ENCODE measurements at regions not wholly inside any gene's neighbourhood (a gene's known extent, or its start where the extent isn't known, plus 50 kb on each side); places are given as distances from the start of the nearest gene placed in this dataset.
"Not testable (repeated sequence)": the region's sequence is repeated elsewhere in the genome, so short reads cannot be mapped to it uniquely, and the experiment has no call there.

DNA sequence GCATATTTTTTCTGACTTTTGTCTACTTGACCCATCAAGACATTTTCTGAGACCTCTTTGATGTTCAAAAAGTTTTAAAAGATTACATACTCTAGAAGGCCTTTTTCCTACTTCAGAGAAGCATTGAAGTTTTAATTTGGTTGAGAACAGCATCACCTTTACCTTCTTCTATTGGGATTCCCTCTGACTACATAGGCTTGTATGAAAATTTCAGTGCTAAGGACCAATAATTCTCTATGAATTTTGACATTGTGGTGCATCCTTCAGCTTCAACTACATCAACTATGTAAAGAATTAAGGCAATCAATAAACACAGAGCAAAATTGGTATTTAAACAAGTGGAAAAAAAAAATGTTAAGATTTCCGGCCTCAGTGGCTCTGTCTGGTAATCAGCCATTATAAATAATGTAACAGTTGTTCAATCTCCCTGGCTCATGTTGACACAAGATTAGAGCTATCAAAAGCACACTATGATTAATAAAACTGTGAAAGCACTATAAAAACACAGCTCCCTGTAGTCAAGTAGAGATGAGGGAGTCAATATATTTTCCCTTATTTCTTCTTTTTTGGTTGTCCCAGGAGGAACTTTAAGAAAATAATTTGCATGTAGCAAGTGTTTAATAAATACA is 627.0 kb upstream of the SYT4 start:
- ATAC-seq (no peak), DNase-seq (no peak)
- intact Hi-C loops (cut with micrococcal nuclease): no loop called here

DNA sequence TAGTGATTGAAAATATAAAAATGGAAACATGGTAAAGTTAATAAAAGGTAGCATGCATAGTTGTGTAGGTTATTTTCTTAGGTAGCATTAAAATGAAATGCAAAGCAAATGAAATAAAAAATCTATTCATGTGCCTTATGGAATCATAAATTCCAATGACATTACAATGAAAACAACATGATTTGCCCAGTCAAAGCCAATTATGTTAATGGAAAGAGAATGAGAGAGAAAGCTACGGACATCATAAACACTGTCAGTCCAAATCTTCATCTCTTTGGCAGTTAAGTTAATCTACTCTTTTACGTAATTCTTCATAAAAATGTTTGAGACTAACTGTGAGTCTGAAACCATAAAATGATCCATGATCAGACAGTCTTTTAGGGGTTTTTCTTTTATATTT is 636.7 kb upstream of the SYT4 start:
- no peak for DNase-seq
- no peak for ATAC-seq
- intact Hi-C loops (cut with micrococcal nuclease): no loop called here

DNA sequence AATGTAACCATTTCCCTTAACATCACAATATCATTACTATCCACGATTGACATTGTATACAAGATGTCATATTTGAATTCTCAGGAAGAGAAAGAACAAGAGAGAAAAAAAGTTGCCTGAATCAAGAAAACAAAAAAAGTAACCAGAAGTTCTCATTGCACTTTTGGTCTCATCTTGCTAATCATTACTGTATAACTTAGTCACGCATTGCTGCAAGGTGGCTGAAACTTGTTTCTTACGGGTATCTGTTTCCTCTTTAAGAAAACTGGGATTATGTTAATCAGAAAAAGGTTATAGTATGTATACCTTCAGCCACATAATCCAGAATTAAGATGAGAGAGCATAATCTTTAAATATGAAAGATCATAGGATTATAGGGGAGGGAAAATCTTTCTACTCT is 639.7 kb upstream of the SYT4 start:
- no peak for ATAC-seq
- intact Hi-C loops (cut with micrococcal nuclease): no loop called here
- no peak for DNase-seq

DNA sequence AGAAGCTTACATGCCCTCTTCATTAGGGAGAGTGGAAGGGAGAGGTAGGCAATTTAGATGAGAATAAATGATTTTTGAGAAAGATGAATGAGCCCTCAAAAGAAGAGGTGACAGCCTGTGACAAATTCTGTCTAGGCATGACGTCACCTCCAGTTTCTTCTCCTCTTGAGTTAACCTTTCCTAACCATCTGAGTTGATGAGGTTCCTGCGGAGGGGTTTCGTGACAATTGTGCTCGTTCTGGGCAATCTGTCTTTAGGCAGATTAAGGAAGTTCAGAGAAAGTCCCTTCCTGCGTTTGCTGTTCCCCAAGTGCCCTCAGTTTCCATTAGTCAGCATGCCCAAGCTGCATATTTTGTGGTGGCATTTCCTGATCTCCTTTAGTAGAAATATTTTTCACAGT is 640.2 kb upstream of the SYT4 start:
- no peak for DNase-seq
- no peak for ATAC-seq
- intact Hi-C loops (cut with micrococcal nuclease): no loop called here

DNA sequence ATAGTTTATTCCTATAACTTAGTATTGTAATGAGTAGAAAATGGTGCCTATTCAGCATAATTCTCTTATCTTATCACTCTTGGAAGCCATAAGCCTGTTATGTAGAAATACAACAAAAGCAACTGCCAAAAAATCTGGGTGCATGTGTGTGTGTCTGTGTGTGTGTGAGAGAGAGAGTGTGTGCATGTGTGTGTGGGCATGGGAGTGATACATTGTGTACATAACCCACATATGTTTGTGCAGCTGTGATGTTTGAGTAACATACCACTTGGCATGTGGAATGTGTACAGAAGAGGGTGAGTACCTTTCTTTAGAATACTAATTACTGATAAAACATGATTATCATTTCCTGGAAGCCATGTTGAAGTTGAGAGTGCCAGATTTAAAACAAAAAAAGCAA is 642.3 kb upstream of the SYT4 start:
- ATAC-seq (no peak), DNase-seq (no peak)
- intact Hi-C loops (cut with micrococcal nuclease): no loop called here

DNA sequence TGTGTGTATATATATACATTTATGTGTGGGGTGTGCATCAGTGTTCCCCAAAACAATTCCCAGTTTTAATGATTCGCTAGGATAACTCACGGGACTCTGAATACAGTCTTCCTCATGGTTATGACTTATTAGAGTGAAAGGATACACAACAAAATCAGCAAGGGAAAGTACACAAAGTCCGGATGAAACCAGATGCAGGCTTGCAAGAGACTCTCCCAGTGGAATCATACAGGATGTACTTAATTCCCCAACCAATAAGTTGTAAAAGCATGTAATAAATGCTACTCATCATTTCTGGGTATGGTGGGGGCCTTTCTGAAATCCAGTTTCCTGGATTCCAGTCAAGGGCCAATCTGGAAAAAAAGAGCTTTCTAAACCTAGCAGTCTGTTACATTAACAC is 654.1 kb upstream of the SYT4 start:
- ATAC-seq: peak; percentile 86
- intact Hi-C loops (cut with micrococcal nuclease): no loop called here
- no peak for DNase-seq

DNA sequence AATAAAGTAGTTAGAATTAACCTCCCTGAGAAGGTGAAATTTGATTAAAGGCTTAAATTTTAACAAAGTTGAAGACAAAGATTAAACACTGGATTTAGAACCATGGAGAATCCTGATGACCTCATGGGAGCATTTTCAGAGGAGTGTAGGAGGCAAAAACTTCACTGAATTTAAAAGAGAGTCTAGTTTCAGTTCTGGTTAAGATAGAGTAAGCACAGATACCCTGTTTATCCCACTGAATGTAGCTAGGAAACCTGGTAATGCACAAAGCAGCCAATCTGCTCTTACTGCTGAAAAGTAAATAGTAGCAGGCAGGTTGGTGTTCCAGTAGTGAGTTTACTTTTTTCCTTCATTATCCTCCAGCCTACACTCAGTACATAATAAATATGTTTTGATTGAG is 654.9 kb upstream of the SYT4 start:
- intact Hi-C loops (cut with micrococcal nuclease): no loop called here
- DNase-seq (no peak), ATAC-seq (peak; percentile 46)

DNA sequence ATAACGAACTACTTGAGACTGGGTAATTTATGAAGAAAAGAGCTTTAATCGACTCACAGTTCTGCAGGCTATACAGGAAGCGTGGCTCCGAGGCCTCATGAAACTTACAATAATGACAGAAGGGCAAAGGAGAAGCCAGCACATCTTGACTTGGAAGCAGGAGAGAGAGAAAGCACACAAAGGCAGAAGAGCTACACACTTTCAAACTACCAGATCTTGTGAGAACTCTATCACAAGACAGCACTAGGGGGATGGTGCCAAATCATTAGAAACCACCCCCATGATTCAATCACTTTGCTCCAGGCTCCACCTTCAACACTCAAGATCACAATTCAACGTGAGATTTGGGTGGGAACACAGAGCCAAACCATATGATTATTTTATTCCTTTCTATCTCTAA is 655.9 kb upstream of the SYT4 start:
- ATAC-seq (no peak), DNase-seq (no peak)
- intact Hi-C loops (cut with micrococcal nuclease): no loop called here

DNA sequence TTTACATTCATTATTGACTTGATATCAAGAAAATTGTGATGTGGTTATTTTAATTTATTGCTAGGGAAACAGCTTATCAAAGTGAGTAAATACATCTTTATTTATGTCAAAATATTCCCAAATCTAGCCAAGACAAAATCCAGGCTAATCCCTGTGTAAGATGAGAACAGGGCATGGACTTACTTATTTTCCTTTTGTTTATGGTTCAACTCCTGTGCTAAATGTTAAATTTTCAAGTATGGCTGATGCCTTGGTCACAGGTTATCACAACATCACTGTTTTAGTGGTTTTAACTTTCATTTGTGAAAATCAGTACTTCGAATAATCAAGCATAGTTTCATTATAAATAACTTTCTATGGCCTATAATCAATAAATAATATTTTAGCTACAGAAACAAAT is 657.0 kb upstream of the SYT4 start:
- ATAC-seq (no peak), DNase-seq (no peak)
- intact Hi-C loops (cut with micrococcal nuclease): no loop called here

DNA sequence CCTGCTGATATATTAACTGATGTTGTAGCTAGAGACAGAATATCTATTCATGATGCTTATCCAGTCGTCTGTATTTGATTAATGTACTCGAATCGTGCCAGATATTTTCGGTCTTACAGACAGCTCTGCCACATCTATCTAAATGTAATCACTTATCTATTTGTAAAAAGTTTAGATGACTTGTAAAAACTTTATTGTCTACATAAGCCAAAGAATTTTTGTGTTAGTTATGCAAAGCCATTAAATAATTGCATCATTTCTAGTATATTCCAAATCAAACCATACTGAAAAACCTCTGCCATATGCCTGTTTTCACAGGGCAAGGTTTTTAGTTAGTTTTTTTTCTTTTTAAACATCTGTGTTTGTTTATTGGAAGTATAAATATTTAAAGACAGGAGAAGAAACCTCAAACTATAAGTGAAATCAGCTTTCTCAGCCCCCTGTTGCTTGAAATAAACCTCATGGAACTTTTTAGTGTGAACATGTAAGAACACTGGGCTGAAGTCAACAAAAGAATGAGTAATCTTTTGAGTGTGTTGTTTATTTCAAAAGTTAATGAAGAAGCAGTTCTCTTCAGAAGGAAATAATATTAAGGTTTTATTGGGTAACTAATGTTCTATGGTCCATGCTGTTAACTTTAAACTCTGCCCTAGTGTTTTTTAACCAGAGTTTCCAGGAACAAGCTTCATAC is 657.6 kb upstream of the SYT4 start:
- DNase-seq: no peak
- ATAC-seq: peak; percentile 39
- intact Hi-C loops (cut with micrococcal nuclease): no loop called here

DNA sequence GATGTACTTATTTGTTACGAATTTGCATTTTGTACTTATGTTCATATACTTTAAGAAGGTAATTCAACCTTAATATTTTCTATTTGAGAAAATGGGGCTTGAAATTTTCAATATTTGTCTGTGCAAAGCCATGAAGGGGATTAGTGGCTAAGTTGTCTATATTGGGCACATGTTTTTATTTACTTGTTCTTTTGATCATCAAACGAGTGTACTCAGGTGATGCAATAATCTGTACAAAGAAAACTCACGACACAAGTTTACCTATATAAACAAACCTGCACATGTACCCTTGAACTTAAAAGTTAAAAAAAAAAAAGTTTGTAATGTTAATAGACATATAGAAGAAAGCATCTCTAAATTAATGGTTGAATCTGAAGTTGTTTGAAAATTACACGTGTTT is 658.9 kb upstream of the SYT4 start:
- DNase-seq: no peak
- no peak for ATAC-seq
- intact Hi-C loops (cut with micrococcal nuclease): no loop called here

DNA sequence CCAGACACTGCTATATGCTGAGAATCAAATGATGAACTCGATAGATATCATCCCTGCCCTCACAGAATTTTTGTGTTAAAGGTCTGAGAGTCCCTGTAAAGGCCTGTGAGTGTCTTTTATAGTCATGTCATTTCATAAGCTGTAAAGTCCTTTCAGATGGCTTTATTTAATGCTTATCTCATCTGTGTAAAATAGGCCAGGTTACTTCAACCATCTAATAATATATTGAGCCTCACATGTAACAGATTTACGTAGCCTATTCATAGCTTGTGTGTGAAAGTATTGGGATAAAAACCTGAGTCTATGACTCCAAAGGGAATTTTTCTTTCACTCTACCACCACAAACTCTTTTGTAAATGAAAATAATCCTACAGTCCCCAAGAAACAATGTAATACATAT is 672.0 kb upstream of the SYT4 start:
- ATAC-seq (no peak), DNase-seq (no peak)
- intact Hi-C loops (cut with micrococcal nuclease): no loop called here

DNA sequence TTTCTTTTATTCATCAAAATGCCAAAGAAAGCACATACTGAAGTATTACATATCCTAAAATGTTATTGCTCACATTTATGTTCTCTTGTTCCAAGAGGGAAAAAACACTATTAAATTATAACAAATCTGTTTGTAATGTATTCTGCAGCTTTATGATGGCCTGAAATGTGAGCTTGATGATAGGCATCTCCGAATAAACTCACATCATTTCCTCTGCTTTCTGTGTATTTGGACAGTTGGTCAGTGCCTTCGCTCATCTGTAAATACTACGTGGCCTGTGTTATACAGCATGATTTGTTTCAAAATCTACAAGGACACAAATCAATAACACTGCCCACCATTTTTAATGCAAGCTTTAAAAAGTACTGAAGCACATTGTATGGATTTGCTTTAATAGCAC is 672.8 kb upstream of the SYT4 start:
- DNase-seq: no peak
- no peak for ATAC-seq
- intact Hi-C loops (cut with micrococcal nuclease): no loop called here

DNA sequence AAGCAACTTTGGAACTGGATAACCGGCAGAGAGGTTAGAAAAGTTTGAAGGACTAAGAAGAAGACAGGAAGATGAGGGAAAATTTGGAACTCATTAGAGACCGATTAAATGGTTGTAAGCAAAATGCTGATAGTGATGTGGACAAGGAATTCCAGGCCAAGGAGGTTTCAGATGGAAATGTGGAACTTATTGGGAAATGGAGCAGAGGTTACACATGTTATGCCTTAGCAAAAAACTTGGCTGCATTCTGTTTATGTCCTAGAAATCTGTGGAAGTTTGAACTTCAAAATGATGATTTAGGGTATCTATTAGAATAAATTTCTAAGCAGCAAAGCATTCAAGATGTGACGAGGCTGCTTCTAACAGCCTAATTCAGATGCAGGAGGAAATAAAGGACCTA is 675.1 kb upstream of the SYT4 start:
- intact Hi-C loops (cut with micrococcal nuclease): no loop called here
- DNase-seq (no peak), ATAC-seq (no peak)

DNA sequence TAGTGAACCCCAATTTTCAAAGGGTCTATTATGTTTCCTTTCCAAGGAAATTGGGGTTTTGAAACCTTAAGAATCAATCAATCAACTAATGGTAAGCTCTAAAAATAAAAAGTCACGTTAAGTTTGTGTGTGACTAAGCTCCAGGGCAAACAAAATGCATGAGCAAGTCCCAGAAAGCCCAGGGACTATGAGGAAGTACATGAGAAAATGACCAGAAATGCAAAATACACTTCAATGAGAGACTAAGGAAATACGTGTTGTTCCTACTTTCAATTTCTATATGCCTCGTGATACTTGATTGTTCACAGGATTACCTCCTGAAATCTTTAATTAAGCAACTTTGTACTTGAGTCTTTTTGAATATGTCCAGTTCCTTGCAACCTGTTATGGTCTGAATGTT is 684.4 kb upstream of the SYT4 start:
- intact Hi-C loops (cut with micrococcal nuclease): no loop called here
- DNase-seq: no peak
- ATAC-seq: no peak

DNA sequence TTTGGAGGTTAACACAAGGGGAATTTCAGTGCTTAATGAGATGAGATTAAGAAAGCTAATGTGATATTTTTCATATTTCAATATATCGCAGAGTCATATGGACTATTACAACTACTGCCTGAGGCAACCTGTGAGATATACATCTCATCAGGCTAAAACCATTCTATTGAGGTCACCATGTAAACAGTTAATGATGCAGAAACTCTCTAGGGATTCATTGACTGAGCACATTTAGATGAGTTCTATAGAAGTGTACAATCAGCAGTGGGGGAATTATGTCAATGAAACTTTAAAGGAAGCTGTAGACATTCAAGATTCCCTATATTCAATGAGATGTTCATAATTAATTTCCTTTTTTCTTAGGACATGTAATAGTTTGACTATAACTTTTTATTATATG is 687.4 kb upstream of the SYT4 start:
- ATAC-seq: no peak
- intact Hi-C loops (cut with micrococcal nuclease): no loop called here
- no peak for DNase-seq

DNA sequence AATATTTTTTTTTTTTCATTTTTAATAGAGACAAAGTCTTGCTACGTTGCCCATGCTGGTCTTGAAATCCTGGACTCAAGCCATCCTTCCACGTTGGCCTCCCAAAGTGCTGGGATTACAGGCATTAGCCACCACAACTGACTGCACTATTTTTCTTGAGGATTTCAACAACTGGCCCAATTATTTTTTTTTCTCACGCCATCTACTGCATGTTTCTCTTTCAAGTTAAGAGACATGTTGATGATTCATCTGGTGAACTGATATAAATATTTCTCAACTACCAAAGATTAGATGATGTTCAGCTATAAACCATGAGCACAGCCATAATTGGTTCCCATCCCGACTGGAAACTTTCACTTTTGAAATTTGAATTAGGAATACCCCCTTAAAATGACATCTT is 688.4 kb upstream of the SYT4 start:
- DNase-seq (no peak), ATAC-seq (no peak)
- intact Hi-C loops (cut with micrococcal nuclease): no loop called here

DNA sequence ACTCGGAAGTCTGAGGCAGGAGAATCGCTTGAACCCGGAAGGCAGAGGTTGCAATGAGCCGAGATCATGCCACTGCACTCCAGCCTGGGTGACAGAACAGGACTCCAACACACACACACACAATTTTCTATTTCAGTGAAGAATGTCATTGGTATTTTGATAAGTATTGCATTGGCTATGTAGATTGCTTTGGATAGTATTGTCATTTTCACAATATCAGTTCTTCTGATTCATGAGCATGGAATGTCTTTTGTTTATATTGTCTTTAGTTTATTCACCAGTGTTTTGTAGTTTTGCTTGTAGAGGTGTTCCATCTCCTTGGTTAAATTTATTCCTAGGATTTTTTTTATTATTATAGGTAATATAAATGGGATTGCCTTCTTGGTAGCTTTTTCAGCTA is 693.4 kb upstream of the SYT4 start:
- DNase-seq (no peak), ATAC-seq (no peak)
- intact Hi-C loops (cut with micrococcal nuclease): no loop called here

DNA sequence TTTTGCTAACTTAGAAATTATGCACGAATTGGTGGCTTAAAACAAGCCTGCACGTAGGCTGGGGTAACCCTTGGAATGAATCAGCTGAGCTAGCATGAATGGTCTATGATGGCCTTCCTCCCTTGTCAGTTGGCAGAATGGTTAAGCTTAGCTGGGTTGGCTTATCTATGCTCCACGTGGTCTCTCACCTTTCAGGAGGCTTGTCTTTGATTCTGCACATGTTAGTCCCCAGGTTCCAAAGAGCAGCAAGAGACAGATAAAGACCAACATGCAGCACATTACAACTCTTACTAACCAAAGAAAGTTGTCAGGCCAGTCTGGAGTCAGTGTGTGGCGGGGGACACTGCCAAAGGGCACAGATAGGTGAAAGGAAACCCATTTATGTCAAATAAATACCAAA is 700.9 kb upstream of the SYT4 start:
- ATAC-seq (no peak), DNase-seq (no peak)
- intact Hi-C loops (cut with micrococcal nuclease): no loop called here

DNA sequence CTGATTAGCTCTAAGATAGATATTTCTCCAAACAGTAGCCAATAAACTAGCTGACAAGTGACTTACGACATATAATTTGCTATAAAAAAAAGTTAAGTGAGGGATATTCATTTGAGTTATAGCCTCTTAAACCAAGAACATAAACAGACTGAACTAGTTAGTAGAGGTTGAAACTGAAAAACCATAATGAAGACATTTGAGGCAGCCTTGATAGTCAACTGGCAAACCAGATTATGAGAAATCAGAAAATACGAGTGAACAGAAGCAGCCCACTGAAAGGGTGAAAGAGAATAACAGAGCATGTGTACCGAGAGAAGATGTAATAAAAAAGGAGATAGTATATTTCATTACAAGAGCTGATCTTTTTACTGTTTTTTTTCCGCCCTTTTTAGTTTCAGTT is 698.1 kb upstream of the SETBP1 start:
- DNase-seq (no peak), ATAC-seq (no peak)
- intact Hi-C loops (cut with micrococcal nuclease): no loop called here

DNA sequence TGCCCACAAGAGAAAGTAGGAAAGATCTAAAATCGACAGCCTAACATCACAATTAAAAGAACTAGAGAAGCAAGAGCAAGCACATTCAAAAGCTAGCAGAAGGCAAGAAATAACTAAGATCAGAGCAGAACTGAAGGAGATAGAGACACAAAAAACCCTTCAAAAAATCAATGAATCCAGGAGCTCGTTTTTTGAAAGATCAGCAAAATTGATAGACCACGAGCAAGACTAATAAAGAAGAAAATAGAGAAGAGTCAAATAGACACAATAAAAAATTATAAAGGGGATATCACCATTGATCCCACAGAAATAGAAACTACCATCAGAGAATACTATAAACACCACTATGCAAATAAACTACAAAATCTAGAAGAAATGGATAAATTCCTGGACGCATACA is 693.6 kb upstream of the SETBP1 start:
- ATAC-seq; intact Hi-C loops (cut with micrococcal nuclease); DNase-seq: not testable (repeated sequence)

DNA sequence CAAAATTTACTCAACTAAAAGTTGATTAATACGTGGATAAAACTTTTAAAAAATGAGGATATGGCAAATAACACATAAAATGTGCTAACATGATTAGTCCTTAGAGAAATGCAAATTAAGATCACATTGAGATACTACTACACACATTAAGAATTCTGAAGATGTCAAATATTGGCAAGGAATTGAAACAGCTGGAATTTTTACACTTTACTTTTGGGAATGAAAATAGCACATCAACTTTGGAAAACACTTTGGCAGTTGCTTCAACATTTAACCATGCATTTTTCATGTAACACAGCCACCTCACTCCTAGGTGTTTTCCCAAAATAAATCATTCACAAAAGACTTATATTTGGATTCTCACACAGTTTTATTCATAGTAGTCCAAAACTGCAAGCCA is 687.9 kb upstream of the SETBP1 start:
- intact Hi-C loops (cut with micrococcal nuclease): no loop called here
- DNase-seq (no peak), ATAC-seq (no peak)
